Endothelial cell of umbilical vein (primary cell): ENCODE measurements at regions not wholly inside any gene's neighbourhood (a gene's known extent, or its start where the extent isn't known, plus 50 kb on each side); places are given as distances from the start of the nearest gene placed in this dataset.
"Not testable (repeated sequence)": the region's sequence is repeated elsewhere in the genome, so short reads cannot be mapped to it uniquely, and the experiment has no call there.

Experiments used
- BruUV-seq: library from RNA; stranded (reverse); fragments of 400-500 nt; replicated peaks from 2 replicates; lab custom pipeline; 2021; lab: Mats Ljungman, UMichigan
- CTCF ChIA-PET: fragments of 300-600, 350-600 bp; sonication (Branson Sonifier 250); formaldehyde crosslinking; loops from one replicate; lab custom pipeline; 2021; ENCODE audit warnings: antibody characterized with exemption, inconsistent platforms; lab: Charles Lee
- POLR2A ChIA-PET: fragments of 300-600, 350-600 bp; sonication (Branson Sonifier 250); formaldehyde crosslinking; loops from one replicate; lab custom pipeline; 2021; ENCODE audit warnings: antibody characterized with exemption, inconsistent platforms; lab: Charles Lee
- DNase-seq: peaks from one replicate; pipeline ENCODE4 v3.0.0-alpha.2; 2011; ENCODE audit warnings: low read depth, low spot score
- FAIRE-seq: peaks from 2 replicates; lab custom pipeline; 2011; peaks lifted over from hg19 to GRCh38; lab: Jason Lieb, UNC
- H2AFZ ChIP-seq: 2 replicates; pipeline ENCODE4 v1.6.0; 2012; ENCODE audit warnings: low read depth, low read length, control low read depth, inconsistent platforms
- H3K27ac ChIP-seq: 2 replicates; pipeline ENCODE4 v1.5.1; 2011; ENCODE audit warnings: low read depth, mild to moderate bottlenecking, control low read depth, low read length, moderate library complexity; ENCODE audit not compliant: insufficient read depth
- H3K27me3 ChIP-seq, 2 experiments: 2 replicates each; pipeline versions ENCODE4 v1.6.0 to v1.6.1; 2011; ENCODE audit warnings: low read length in 2 of 2, mixed read lengths in 1 of 2; ENCODE audit not compliant: control insufficient read depth in 2 of 2, insufficient read depth in 2 of 2
- H3K36me3 ChIP-seq, 2 experiments: 2 replicates in 1 of 2; 3 replicates in 1 of 2; pipeline ENCODE4 v1.5.1; 2011; ENCODE audit warnings: low read length in 2 of 2, mild to moderate bottlenecking in 1 of 2, moderate library complexity in 1 of 2; ENCODE audit not compliant: control insufficient read depth in 2 of 2, insufficient read depth in 2 of 2; ENCODE audit errors: extremely low read depth in 1 of 2
- H3K4me1 ChIP-seq: 3 replicates; pipeline ENCODE4 v1.5.1; 2011; ENCODE audit warnings: mild to moderate bottlenecking, low read length; ENCODE audit not compliant: control insufficient read depth, insufficient read depth; ENCODE audit errors: extremely low read depth
- H3K4me2 ChIP-seq: 2 replicates; pipeline ENCODE4 v1.6.1; 2011; ENCODE audit warnings: low read length, control low read depth, mixed read lengths; ENCODE audit not compliant: insufficient read depth
- H3K4me3 ChIP-seq, 3 experiments: fragments of 200-600 bp in 1 of 3; sonication (generic), shearing (Covaris generic) in 1 of 3; replicated peaks in 1 of 3; 2 replicates each; pipeline ENCODE4 v1.5.1; 2011 to 2016; ENCODE audit warnings: control low read depth in 3 of 3, low read length in 3 of 3, mild to moderate bottlenecking in 2 of 3, inconsistent platforms in 1 of 3, low read depth in 1 of 3, moderate library complexity in 1 of 3; ENCODE audit not compliant: insufficient read depth in 1 of 3
- H3K79me2 ChIP-seq: 2 replicates; pipeline ENCODE4 v1.6.0; 2012; ENCODE audit warnings: low read length, inconsistent platforms; ENCODE audit not compliant: control insufficient read depth, insufficient read depth
- H3K9ac ChIP-seq: replicated peaks from 2 replicates; pipeline ENCODE3; 2011; ENCODE audit warnings: low read length, control low read depth; ENCODE audit not compliant: insufficient read depth; ENCODE audit errors: extremely low read depth
- H3K9me1 ChIP-seq: replicated peaks from 3 replicates; pipeline ENCODE4 v1.6.0; 2011; ENCODE audit warnings: mild to moderate bottlenecking, low read length; ENCODE audit not compliant: control insufficient read depth, insufficient read depth; ENCODE audit errors: extremely low read depth
- H3K9me3 ChIP-seq: replicated peaks from 2 replicates; pipeline ENCODE4 v1.5.1; 2012; ENCODE audit warnings: low read length, inconsistent platforms; ENCODE audit not compliant: control insufficient read depth, insufficient read depth
- H4K20me1 ChIP-seq: replicated peaks from 2 replicates; pipeline ENCODE3; 2011; ENCODE audit warnings: mild to moderate bottlenecking, low read length; ENCODE audit not compliant: control insufficient read depth, insufficient read depth; ENCODE audit errors: extremely low read depth
- CTCF ChIP-seq, 2 donors: IDR thresholded peaks; 1 replicate in 1 of 2; 2 replicates in 1 of 2; pipeline ENCODE4 v1.5.1; 2011; ENCODE audit warnings: low read length in 2 of 2, mild to moderate bottlenecking in 2 of 2, moderate library complexity in 2 of 2, control low read depth in 1 of 2, inconsistent platforms in 1 of 2, low read depth in 1 of 2; ENCODE audit not compliant: insufficient read depth in 1 of 2; ENCODE audit errors: extremely low read depth in 1 of 2
- EZH2 ChIP-seq: IDR thresholded peaks from 2 replicates; pipeline ENCODE4 v1.6.1; 2012; ENCODE audit warnings: borderline replicate concordance, low read depth, mild to moderate bottlenecking, moderate library complexity, low read length, inconsistent platforms; ENCODE audit not compliant: severe bottlenecking
- FOS ChIP-seq: IDR thresholded peaks from 2 replicates; pipeline ENCODE4 v1.6.1; 2011; ENCODE audit warnings: mild to moderate bottlenecking, low read length, moderate library complexity, borderline replicate concordance; ENCODE audit not compliant: insufficient read depth
- GATA2 ChIP-seq: IDR thresholded peaks from 2 replicates; pipeline ENCODE4 v1.7.0; 2011; ENCODE audit warnings: low read depth, mild to moderate bottlenecking, moderate library complexity, mixed read lengths, low read length; ENCODE audit not compliant: insufficient read length, insufficient read depth
- JUN ChIP-seq: IDR thresholded peaks from 2 replicates; pipeline ENCODE4 v1.6.1; 2011; ENCODE audit warnings: borderline replicate concordance, low read depth; ENCODE audit not compliant: insufficient read length, insufficient read depth
- MAX ChIP-seq: IDR thresholded peaks from 2 replicates; pipeline ENCODE4 v1.6.1; 2011; ENCODE audit not compliant: insufficient read depth, insufficient read length
- MYC ChIP-seq: IDR thresholded peaks from one replicate; pipeline ENCODE4 v1.6.1; 2011; ENCODE audit warnings: mild to moderate bottlenecking, low read depth, low read length
- POLR2A ChIP-seq: IDR thresholded peaks from 2 replicates; pipeline ENCODE4 v1.6.1; 2012; ENCODE audit warnings: low read depth, mild to moderate bottlenecking, control low read depth, low read length
- POLR2AphosphoS5 ChIP-seq: IDR thresholded peaks from 2 replicates; pipeline ENCODE4 v1.6.1; 2012; ENCODE audit warnings: low read depth, mild to moderate bottlenecking, control low read depth, low read length, moderate library complexity; ENCODE audit not compliant: insufficient read depth
- dilution Hi-C: fragments of 300-500 bp; cut with MboI; formaldehyde crosslinking; loops from one replicate; pipeline ENCODE4 v1.15.0; 2019; ENCODE audit warnings: low sequenced_read_pairs; ENCODE audit not compliant: extremely low pct_ligation_motif_present
- intact Hi-C: fragments of 100-400 bp; cut with micrococcal nuclease; formaldehyde crosslinking; loops from one replicate; pipeline ENCODE4 v1.10.0; 2022

- no peak for DNase-seq
- intact Hi-C loops = no loop called here
- TF ChIP-seq MYC (no peak), FOS (no peak), JUN (no peak), POLR2A (no peak), GATA2 (no peak), MAX (no peak), POLR2AphosphoS5 (no peak), EZH2 (no peak), CTCF (IDR thresholded peaks at IDR 0.05; ENCODE audit: extremely low read depth in 1 of 2, insufficient read depth in 1 of 2, low read depth in 1 of 2, low read length in 2 of 2) (no peak)
- no peaks in the 10 kb centered on the region for H4K20me1 ChIP-seq
- no peaks in the 10 kb centered on the region for H3K4me1 ChIP-seq
- H3K4me2 ChIP-seq = no peak overlapping the region
- BruUV-seq = no TSS peak
- no peak overlapping the region for H3K27ac ChIP-seq
- H3K9me3 ChIP-seq = no peaks in the 10 kb centered on the region
- H3K36me3 ChIP-seq = peaks cover 2% of the 10 kb centered on the region in 2 experiments
- H3K9ac ChIP-seq = no peak overlapping the region
- dilution Hi-C loops = no loop called here
- H3K79me2 ChIP-seq = peaks cover 83% of the 10 kb centered on the region
- no peak overlapping the region for H2AFZ ChIP-seq
- no peak overlapping the region for H3K4me3 ChIP-seq
- FAIRE-seq = no peak
- POLR2A ChIA-PET = no interaction called here
- CTCF ChIA-PET = no interaction called here
- H3K27me3 ChIP-seq = no peaks in the 10 kb centered on the region
- no peaks in the 10 kb centered on the region for H3K9me1 ChIP-seq
Observed at GRCh38 chrX:73962948-73963347, 110.4 kb upstream of the XIST start.

- H3K9ac ChIP-seq, H3K4me3 ChIP-seq, H3K9me3 ChIP-seq, DNase-seq, H3K4me1 ChIP-seq, BruUV-seq, H3K36me3 ChIP-seq, H4K20me1 ChIP-seq, intact Hi-C loops, POLR2A ChIA-PET, CTCF ChIA-PET, FAIRE-seq, dilution Hi-C loops, H3K9me1 ChIP-seq, H3K27ac ChIP-seq, H3K4me2 ChIP-seq, H3K27me3 ChIP-seq, H2AFZ ChIP-seq: not testable (repeated sequence)
- peaks cover 84% of the 10 kb centered on the region for H3K79me2 ChIP-seq
Observed at GRCh38 chrX:73961867-73962266, 109.4 kb upstream of the XIST start.
